Transverse colon (tissue), 4 donors: ENCODE measurements at regions not wholly inside any gene's neighbourhood (a gene's known extent, or its start where the extent isn't known, plus 50 kb on each side); places are given as distances from the start of the nearest gene placed in this dataset.

Experiments
- DNase-seq: peaks from one replicate; pipeline ENCODE4 v3.0.0-alpha.2; 2019
- H3K27ac ChIP-seq, 4 donors: fragments of 200-600 bp; sonication (generic); 2 replicates each; pipeline ENCODE4 v1.5.1; 2016 to 2018; ENCODE audit warnings: inconsistent platforms in 4 of 4
- H3K27me3 ChIP-seq: fragments of 200-600 bp; sonication (generic); 2 replicates; pipeline ENCODE4 v1.5.1; 2017; ENCODE audit warnings: inconsistent platforms
- H3K36me3 ChIP-seq, 4 donors: fragments of 200-600 bp; sonication (generic); 2 replicates each; pipeline ENCODE4 v1.5.1; 2017 to 2019; ENCODE audit warnings: inconsistent platforms in 4 of 4
- H3K4me1 ChIP-seq, 4 donors: fragments of 200-600 bp; sonication (generic); 2 replicates each; pipeline ENCODE4 v1.5.1; 2017 to 2020; ENCODE audit warnings: inconsistent platforms in 4 of 4
- H3K4me3 ChIP-seq, 4 donors: fragments of 200-600 bp; sonication (generic); 1 replicate in 1 of 4; 2 replicates in 3 of 4; pipeline versions ENCODE4 v1.5.1 to v1.6.1; 2017 to 2019; ENCODE audit warnings: inconsistent platforms in 4 of 4
- H3K9me3 ChIP-seq, 2 donors: fragments of 200-600 bp; sonication (generic); 2 replicates each; pipeline ENCODE4 v1.5.1; 2017 to 2019; ENCODE audit warnings: inconsistent platforms in 2 of 2
- CTCF ChIP-seq, 5 experiments: fragments of 200-600 bp in 3 of 5; fragments of 450-650 bp in 2 of 5; sonication (generic) in 3 of 5; IDR thresholded peaks; 1 replicate in 2 of 5; 2 replicates in 3 of 5; pipeline ENCODE4 v1.5.1; 2016 to 2017; ENCODE audit warnings: antibody characterized with exemption in 5 of 5, inconsistent platforms in 3 of 5, mild to moderate bottlenecking in 2 of 5, moderate library complexity in 1 of 5
- EP300 ChIP-seq: sonication (generic); formaldehyde crosslinking; IDR thresholded peaks from one replicate; pipeline ENCODE4 v1.6.1; 2017; ENCODE audit warnings: antibody characterized with exemption, low read depth
- POLR2A ChIP-seq: fragments of 450-650 bp; IDR thresholded peaks from one replicate; pipeline ENCODE4 v1.6.1; 2016; ENCODE audit warnings: antibody characterized with exemption, mild to moderate bottlenecking, moderate library complexity
- POLR2AphosphoS5 ChIP-seq, 3 donors: sonication (generic); formaldehyde crosslinking; IDR thresholded peaks; one replicate each; pipeline ENCODE4 v1.6.1; 2016; ENCODE audit warnings: antibody characterized with exemption in 3 of 3
- WGBS, 2 donors: methylation state at CpG; one replicate each; pipeline ENCODE4 v1.1.5; 2018; ENCODE audit warnings: low coverage in 1 of 2; 5-methylcytosine and 5-hydroxymethylcytosine counted together
- in situ Hi-C, 4 donors: fragments of 200-750 bp; cut with MboI; loops; one replicate each; pipeline versions ENCODE4 v1.15.0 to v1.15.1; 2017; ENCODE audit warnings: low sequenced_read_pairs in 3 of 4, low pct_ligation_motif_present in 1 of 4, low pct_unique_long_range_greater_than_20kb in 1 of 4
- intact Hi-C: fragments of 100-400 bp; cut with DNase I; formaldehyde crosslinking; loops from one replicate; pipeline ENCODE4 v1.15.1; 2023; ENCODE audit warnings: low total_unique reads

- no peak for DNase-seq
- no peak overlapping the region for H3K27ac ChIP-seq
- 93 to 95% methylated on average over 4 to 5 of the region's 5 CpGs for WGBS, 2 donors
- intact Hi-C loops = no loop called here
- TF ChIP-seq POLR2A = no peak
- TF ChIP-seq EP300 = no peak
- no peak for TF ChIP-seq POLR2AphosphoS5 (IDR thresholded peaks at IDR 0.05)
- no peak for TF ChIP-seq CTCF (IDR thresholded peaks at IDR 0.05)
- no peak overlapping the region for H3K4me3 ChIP-seq
- no peaks in the 10 kb centered on the region for H3K36me3 ChIP-seq
- no peaks in the 10 kb centered on the region for H3K27me3 ChIP-seq
- H3K4me1 ChIP-seq = no peaks in the 10 kb centered on the region
- no peaks in the 10 kb centered on the region for H3K9me3 ChIP-seq
- in situ Hi-C loops = no loop called here
These were observed 1357.4 kb upstream of the ADGRL4 start for GRCh38 chr1:80363689-80364475.

- H3K27ac ChIP-seq = no peak overlapping the region
- no peak for DNase-seq
- intact Hi-C loops (no loop called here), in situ Hi-C loops (no loop called here)
- no peaks in the 10 kb centered on the region for H3K4me1 ChIP-seq
- H3K4me3 ChIP-seq = no peak overlapping the region
- no peaks in the 10 kb centered on the region for H3K36me3 ChIP-seq
- WGBS, 2 donors = 63% methylated on average over 2 of the region's 2 CpGs; no CpG with 5 or more reads in 1 of the 2 donors
- TF ChIP-seq EP300 = no peak
- TF ChIP-seq POLR2A = no peak
- no peak for TF ChIP-seq POLR2AphosphoS5 (IDR thresholded peaks at IDR 0.05)
- no peak for TF ChIP-seq CTCF (IDR thresholded peaks at IDR 0.05)
- no peaks in the 10 kb centered on the region for H3K27me3 ChIP-seq
- no peaks in the 10 kb centered on the region for H3K9me3 ChIP-seq
These were observed 1353.1 kb upstream of the ADGRL4 start for GRCh38 chr1:80359666-80360065.

- Histone ChIP-seq H3K27me3 (no peaks in the 10 kb centered on the region), H3K9me3 (no peaks in the 10 kb centered on the region), H3K36me3 (no peaks in the 10 kb centered on the region), H3K27ac (no peak overlapping the region), H3K4me1 (no peaks in the 10 kb centered on the region), H3K4me3 (no peak overlapping the region)
- intact Hi-C loops (no loop called here), in situ Hi-C loops (no loop called here)
- TF ChIP-seq POLR2AphosphoS5 (IDR thresholded peaks at IDR 0.05) (no peak), POLR2A (no peak), EP300 (no peak), CTCF (IDR thresholded peaks at IDR 0.05) (no peak)
- DNase-seq = no peak
- 89 to 94% methylated on average over 6 to 9 of the region's 9 CpGs for WGBS, 2 donors
These were observed 1342.7 kb upstream of the ADGRL4 start for GRCh38 chr1:80349218-80349617.

GRCh38 chr1:80341021-80341420, 1334.5 kb upstream of the ADGRL4 start:
- no peak for TF ChIP-seq EP300
- TF ChIP-seq CTCF (IDR thresholded peaks at IDR 0.05) = no peak
- no peak for TF ChIP-seq POLR2AphosphoS5 (IDR thresholded peaks at IDR 0.05)
- TF ChIP-seq POLR2A = no peak
- H3K36me3 ChIP-seq = no peaks in the 10 kb centered on the region
- intact Hi-C loops = no loop called here
- H3K4me1 ChIP-seq = no peaks in the 10 kb centered on the region
- H3K27me3 ChIP-seq = no peaks in the 10 kb centered on the region
- in situ Hi-C loops = no loop called here
- no peak overlapping the region for H3K4me3 ChIP-seq
- no peak for DNase-seq
- 78 to 79% methylated on average over 3 of the region's 3 CpGs for WGBS, 2 donors
- no peaks in the 10 kb centered on the region for H3K9me3 ChIP-seq
- H3K27ac ChIP-seq = no peak overlapping the region
